Stimulated activated naive CD8-positive, alpha-beta T cell treated with anti-CD3 and anti-CD28 coated beads, Interleukin-15, Interleukin-2, amounts not matched to agents 100 ng/mL and 50 ng/mL, for 24 hours (primary cell): ENCODE measurements at regions not wholly inside any gene's neighbourhood (a gene's known extent, or its start where the extent isn't known, plus 50 kb on each side); places are given as distances from the start of the nearest gene placed in this dataset.

ENCODE experiments used
- H3K27ac Mint-ChIP-seq: one replicate; pipeline ENCODE4 v1.8.0; 2021; ENCODE audit warnings: mild to moderate bottlenecking, mixed read lengths
- H3K27me3 Mint-ChIP-seq: one replicate; pipeline ENCODE4 v1.8.0; 2021; ENCODE audit warnings: mixed read lengths
- H3K36me3 Mint-ChIP-seq: one replicate; pipeline ENCODE4 v1.8.0; 2021; ENCODE audit warnings: low read depth, mixed read lengths
- H3K4me1 Mint-ChIP-seq: one replicate; pipeline ENCODE4 v1.8.0; 2021; ENCODE audit warnings: low read depth, mixed read lengths
- H3K4me3 Mint-ChIP-seq: one replicate; pipeline ENCODE4 v1.8.0; 2021; ENCODE audit warnings: mild to moderate bottlenecking, mixed read lengths
- H3K9me3 Mint-ChIP-seq: one replicate; pipeline ENCODE4 v1.8.0; 2021; ENCODE audit warnings: mixed read lengths

- no peaks in the 10 kb centered on the region for H3K4me1 Mint-ChIP-seq
- no peaks in the 10 kb centered on the region for H3K36me3 Mint-ChIP-seq
- H3K27ac Mint-ChIP-seq: no peak overlapping the region
- no peaks in the 10 kb centered on the region for H3K9me3 Mint-ChIP-seq
- peaks cover 7% of the 10 kb centered on the region for H3K27me3 Mint-ChIP-seq
- H3K4me3 Mint-ChIP-seq: no peak overlapping the region
Measured at GRCh38 chr2:220125551-220125950, 498.1 kb downstream of the SLC4A3 start.

- Mint-ChIP-seq H3K27ac (no peak overlapping the region), H3K4me1 (no peaks in the 10 kb centered on the region), H3K27me3 (peaks cover 7% of the 10 kb centered on the region), H3K9me3 (peaks cover 3% of the 10 kb centered on the region), H3K36me3 (no peaks in the 10 kb centered on the region), H3K4me3 (no peak overlapping the region)
Measured at GRCh38 chr2:220127311-220127710, 499.9 kb downstream of the SLC4A3 start.

GRCh38 chr2:220127876-220128275 is 500.4 kb downstream of the SLC4A3 start:
- no peak overlapping the region for H3K27ac Mint-ChIP-seq
- no peaks in the 10 kb centered on the region for H3K36me3 Mint-ChIP-seq
- H3K4me3 Mint-ChIP-seq: no peak overlapping the region
- H3K4me1 Mint-ChIP-seq: no peaks in the 10 kb centered on the region
- peaks cover 5% of the 10 kb centered on the region for H3K9me3 Mint-ChIP-seq
- peaks cover 7% of the 10 kb centered on the region for H3K27me3 Mint-ChIP-seq

GRCh38 chr2:220129391-220129790 is 502.0 kb downstream of the SLC4A3 start:
- Mint-ChIP-seq H3K27me3 (peaks cover 3% of the 10 kb centered on the region), H3K4me3 (no peak overlapping the region), H3K27ac (no peak overlapping the region), H3K9me3 (peaks cover 7% of the 10 kb centered on the region), H3K4me1 (no peaks in the 10 kb centered on the region), H3K36me3 (no peaks in the 10 kb centered on the region)

- Mint-ChIP-seq H3K9me3 (peaks cover 11% of the 10 kb centered on the region), H3K4me1 (no peaks in the 10 kb centered on the region), H3K27me3 (no peaks in the 10 kb centered on the region), H3K27ac (no peak overlapping the region), H3K4me3 (no peak overlapping the region), H3K36me3 (no peaks in the 10 kb centered on the region)
Measured at GRCh38 chr2:220134756-220135534, 507.5 kb downstream of the SLC4A3 start.

- Mint-ChIP-seq H3K4me1 (no peaks in the 10 kb centered on the region), H3K27ac (no peak overlapping the region), H3K36me3 (no peaks in the 10 kb centered on the region), H3K4me3 (no peak overlapping the region), H3K27me3 (no peaks in the 10 kb centered on the region), H3K9me3 (peaks cover 14% of the 10 kb centered on the region)
Measured at GRCh38 chr2:220143336-220143735, 515.9 kb downstream of the SLC4A3 start.

- no peak overlapping the region for H3K27ac Mint-ChIP-seq
- no peaks in the 10 kb centered on the region for H3K36me3 Mint-ChIP-seq
- H3K4me1 Mint-ChIP-seq: no peaks in the 10 kb centered on the region
- H3K27me3 Mint-ChIP-seq: no peaks in the 10 kb centered on the region
- H3K9me3 Mint-ChIP-seq: peaks cover 11% of the 10 kb centered on the region
- no peak overlapping the region for H3K4me3 Mint-ChIP-seq
Measured at GRCh38 chr2:220144411-220144810, 517.0 kb downstream of the SLC4A3 start.

- Mint-ChIP-seq H3K9me3 (peaks cover 11% of the 10 kb centered on the region), H3K27ac (no peak overlapping the region), H3K4me3 (no peak overlapping the region), H3K36me3 (no peaks in the 10 kb centered on the region), H3K4me1 (no peaks in the 10 kb centered on the region), H3K27me3 (no peaks in the 10 kb centered on the region)
Measured at GRCh38 chr2:220147161-220148038, 520.0 kb downstream of the SLC4A3 start.

- H3K27ac Mint-ChIP-seq: no peak overlapping the region
- no peak overlapping the region for H3K4me3 Mint-ChIP-seq
- no peaks in the 10 kb centered on the region for H3K27me3 Mint-ChIP-seq
- no peaks in the 10 kb centered on the region for H3K36me3 Mint-ChIP-seq
- H3K4me1 Mint-ChIP-seq: no peaks in the 10 kb centered on the region
- peaks cover 7% of the 10 kb centered on the region for H3K9me3 Mint-ChIP-seq
Measured at GRCh38 chr2:220148471-220149248, 521.2 kb downstream of the SLC4A3 start.

GRCh38 chr2:220151341-220151740 is 523.9 kb downstream of the SLC4A3 start:
- Mint-ChIP-seq H3K4me3 (no peak overlapping the region), H3K27me3 (no peaks in the 10 kb centered on the region), H3K27ac (no peak overlapping the region), H3K9me3 (no peaks in the 10 kb centered on the region), H3K4me1 (no peaks in the 10 kb centered on the region), H3K36me3 (no peaks in the 10 kb centered on the region)

GRCh38 chr2:220152281-220152935 is 525.0 kb downstream of the SLC4A3 start:
- no peaks in the 10 kb centered on the region for H3K9me3 Mint-ChIP-seq
- H3K36me3 Mint-ChIP-seq: no peaks in the 10 kb centered on the region
- no peaks in the 10 kb centered on the region for H3K4me1 Mint-ChIP-seq
- no peak overlapping the region for H3K27ac Mint-ChIP-seq
- no peak overlapping the region for H3K4me3 Mint-ChIP-seq
- H3K27me3 Mint-ChIP-seq: no peaks in the 10 kb centered on the region

GRCh38 chr2:220153118-220153517 is 525.7 kb downstream of the SLC4A3 start:
- no peaks in the 10 kb centered on the region for H3K4me1 Mint-ChIP-seq
- no peaks in the 10 kb centered on the region for H3K36me3 Mint-ChIP-seq
- no peak overlapping the region for H3K4me3 Mint-ChIP-seq
- H3K9me3 Mint-ChIP-seq: no peaks in the 10 kb centered on the region
- H3K27me3 Mint-ChIP-seq: no peaks in the 10 kb centered on the region
- H3K27ac Mint-ChIP-seq: no peak overlapping the region

GRCh38 chr2:220154304-220154703 is 526.9 kb downstream of the SLC4A3 start:
- Mint-ChIP-seq H3K9me3 (no peaks in the 10 kb centered on the region), H3K36me3 (no peaks in the 10 kb centered on the region), H3K27me3 (no peaks in the 10 kb centered on the region), H3K4me1 (no peaks in the 10 kb centered on the region), H3K27ac (no peak overlapping the region), H3K4me3 (no peak overlapping the region)

GRCh38 chr2:220157312-220157711 is 529.9 kb downstream of the SLC4A3 start:
- Mint-ChIP-seq H3K4me3 (no peak overlapping the region), H3K27me3 (no peaks in the 10 kb centered on the region), H3K4me1 (no peaks in the 10 kb centered on the region), H3K9me3 (no peaks in the 10 kb centered on the region), H3K36me3 (no peaks in the 10 kb centered on the region), H3K27ac (no peak overlapping the region)
